B cell (primary cell): ENCODE measurements at regions not wholly inside any gene's neighbourhood (a gene's known extent, or its start where the extent isn't known, plus 50 kb on each side); places are given as distances from the start of the nearest gene placed in this dataset.

Experiments
- ATAC-seq: fragments of 200-7000 bp; cut with Tn5 transposase; one replicate; pipeline ENCODE4 v1.10.0; 2021; ENCODE audit warnings: low read depth, mild to moderate bottlenecking, moderate number of reproducible peaks, moderate library complexity
- CTCF ChIA-PET: fragments of 350-600 bp; sonication (Branson Sonifier 250); formaldehyde crosslinking; loops from one replicate; lab custom pipeline; 2021; ENCODE audit warnings: antibody characterized with exemption, inconsistent platforms; lab: Charles Lee
- POLR2A ChIA-PET: fragments of 350-600 bp; sonication (Branson Sonifier 250); formaldehyde crosslinking; loops from one replicate; lab custom pipeline; 2021; ENCODE audit warnings: antibody characterized with exemption; lab: Charles Lee
- DNase-seq: peaks from one replicate; pipeline ENCODE4 v3.0.0; 2013
- H2AFZ ChIP-seq: 2 replicates; pipeline ENCODE4 v1.6.1; 2012; ENCODE audit warnings: mild to moderate bottlenecking, low read depth, low read length; ENCODE audit not compliant: insufficient read depth, poor library complexity, severe bottlenecking
- H3K27ac ChIP-seq, 2 donors: 1 replicate in 1 of 2; 2 replicates in 1 of 2; pipeline ENCODE4 v1.5.1; 2012 to 2013; ENCODE audit warnings: low read length in 2 of 2, mild to moderate bottlenecking in 2 of 2, moderate library complexity in 1 of 2
- H3K27me3 ChIP-seq, 4 experiments: fragments of 200-600 bp in 1 of 4; sonication (generic) in 1 of 4; replicated peaks in 1 of 4; 1 replicate in 2 of 4; 2 replicates in 2 of 4; pipeline versions ENCODE4 v1.6.1 to v1.7.0; 2013 to 2016; ENCODE audit warnings: low read length in 3 of 4, mild to moderate bottlenecking in 2 of 4, mixed read lengths in 1 of 4, moderate library complexity in 1 of 4; ENCODE audit not compliant: insufficient read depth in 4 of 4, control insufficient read depth in 3 of 4; ENCODE audit errors: control extremely low read depth in 1 of 4
- H3K36me3 ChIP-seq, 2 experiments: replicated peaks in 1 of 2; 1 replicate in 1 of 2; 2 replicates in 1 of 2; pipeline versions ENCODE4 v1.6.1 to v1.7.1; 2013; ENCODE audit warnings: low read length in 1 of 2; ENCODE audit not compliant: insufficient read depth in 2 of 2, control insufficient read depth in 1 of 2; ENCODE audit errors: control extremely low read depth in 1 of 2, extremely low read depth in 1 of 2
- H3K4me1 ChIP-seq, 2 donors: fragments of 200-600 bp in 1 of 2; sonication (generic) in 1 of 2; 1 replicate in 1 of 2; 2 replicates in 1 of 2; pipeline versions ENCODE4 v1.5.1 to v1.6.1; 2013 to 2017; ENCODE audit warnings: low read length in 2 of 2; ENCODE audit not compliant: control insufficient read depth in 2 of 2, insufficient read depth in 2 of 2
- H3K4me2 ChIP-seq: replicated peaks from 2 replicates; pipeline ENCODE3; 2012; ENCODE audit warnings: mild to moderate bottlenecking, low read depth, low read length; ENCODE audit not compliant: poor library complexity, severe bottlenecking
- H3K4me3 ChIP-seq, 5 experiments: fragments of 200-600 bp in 1 of 5; sonication (generic) in 1 of 5; 1 replicate in 3 of 5; 2 replicates in 2 of 5; pipeline versions ENCODE4 v1.5.1 to v1.7.0; 2011 to 2016; ENCODE audit warnings: low read length in 4 of 5, mild to moderate bottlenecking in 4 of 5, low read depth in 2 of 5, control low read depth in 1 of 5, moderate library complexity in 1 of 5; ENCODE audit not compliant: insufficient read depth in 1 of 5; ENCODE audit errors: control extremely low read depth in 1 of 5, extremely low read depth in 1 of 5
- H3K79me2 ChIP-seq: fragments of 200-600 bp; sonication (generic); one replicate; pipeline ENCODE4 v1.6.0; 2016; ENCODE audit warnings: low read length; ENCODE audit not compliant: control insufficient read depth, insufficient read depth
- H3K9ac ChIP-seq: fragments of 200-600 bp; sonication (generic); 2 replicates; pipeline ENCODE4 v1.6.1; 2017; ENCODE audit warnings: mild to moderate bottlenecking, low read length, moderate library complexity
- H3K9me3 ChIP-seq, 3 donors: one replicate each; pipeline versions ENCODE4 v1.6.1 to v1.7.1; 2013; ENCODE audit warnings: low read length in 2 of 3; ENCODE audit not compliant: control insufficient read depth in 2 of 3, insufficient read depth in 1 of 3; ENCODE audit errors: control extremely low read depth in 1 of 3
- H4K20me1 ChIP-seq: 2 replicates; pipeline ENCODE4 v1.6.0; 2012; ENCODE audit warnings: mild to moderate bottlenecking, low read length; ENCODE audit not compliant: insufficient read depth, control insufficient read depth, poor library complexity, severe bottlenecking
- H3K27ac Mint-ChIP-seq: one replicate; pipeline ENCODE4 v1.8.0; 2021; ENCODE audit warnings: mixed read lengths
- H3K27me3 Mint-ChIP-seq: one replicate; pipeline ENCODE4 v1.8.0; 2021; ENCODE audit warnings: mixed read lengths
- H3K4me1 Mint-ChIP-seq: one replicate; pipeline ENCODE4 v1.8.0; 2021; ENCODE audit warnings: mixed read lengths
- H3K4me3 Mint-ChIP-seq: one replicate; pipeline ENCODE4 v1.8.0; 2021; ENCODE audit warnings: mixed read lengths
- H3K9me3 Mint-ChIP-seq: one replicate; pipeline ENCODE4 v1.8.0; 2022; ENCODE audit warnings: mixed read lengths; ENCODE audit not compliant: insufficient read depth
- CTCF ChIP-seq: fragments of 200-600 bp; IDR thresholded peaks from one replicate; pipeline ENCODE4 v1.8.0; 2022; ENCODE audit warnings: antibody characterized with exemption, mild to moderate bottlenecking
- EZH2 ChIP-seq: IDR thresholded peaks from 2 replicates; pipeline ENCODE4 v1.6.1; 2012; ENCODE audit warnings: borderline replicate concordance, low read depth, mild to moderate bottlenecking, moderate library complexity, low read length; ENCODE audit not compliant: insufficient read depth, poor library complexity, severe bottlenecking
- WGBS: methylation state at CpG from one replicate; pipeline ENCODE4 v1.1.5; 2013; ENCODE audit warnings: missing lambda C conversion rate; ENCODE audit not compliant: insufficient coverage; 5-methylcytosine and 5-hydroxymethylcytosine counted together
- intact Hi-C: fragments of 100-400 bp; cut with micrococcal nuclease; formaldehyde crosslinking; loops from one replicate; pipeline ENCODE4 v1.10.0; 2022

GRCh38 chr18:75506913-75507312 lies 79.4 kb upstream of the SMIM21 start:
- Histone ChIP-seq H3K4me2 (no peak overlapping the region), H3K9me3 (peaks cover 0 to 11% (median 0%) of the 10 kb centered on the region in 3 donors), H3K79me2 (no peaks in the 10 kb centered on the region), H3K36me3 (no peaks in the 10 kb centered on the region), H3K4me3 (no peak overlapping the region), H3K27ac (no peak overlapping the region), H3K27me3 (no peaks in the 10 kb centered on the region), H2AFZ (no peak overlapping the region), H3K9ac (no peak overlapping the region), H3K4me1 (no peaks in the 10 kb centered on the region), H4K20me1 (no peaks in the 10 kb centered on the region)
- ATAC-seq, result no peak
- DNase-seq, result no peak
- CTCF ChIA-PET, result no interaction called here
- no peak overlapping the region for H3K4me3 Mint-ChIP-seq
- no peaks in the 10 kb centered on the region for H3K9me3 Mint-ChIP-seq
- no peak overlapping the region for H3K27ac Mint-ChIP-seq
- WGBS, result 77% methylated on average over 6 of the region's 7 CpGs
- POLR2A ChIA-PET, result no interaction called here
- H3K4me1 Mint-ChIP-seq, result no peaks in the 10 kb centered on the region
- peaks cover 6% of the 10 kb centered on the region for H3K27me3 Mint-ChIP-seq
- TF ChIP-seq CTCF, result no peak
- TF ChIP-seq EZH2, result no peak
- intact Hi-C loops, result no loop called here

GRCh38 chr18:75504469-75504868 lies 77.0 kb upstream of the SMIM21 start:
- H3K9me3 Mint-ChIP-seq, result no peaks in the 10 kb centered on the region
- 73% methylated on average over 5 of the region's 7 CpGs for WGBS
- ChIA-PET CTCF (no interaction called here), POLR2A (no interaction called here)
- no peak overlapping the region for H3K27ac Mint-ChIP-seq
- H3K36me3 ChIP-seq, result no peaks in the 10 kb centered on the region
- H3K27ac ChIP-seq, result no peak overlapping the region
- H3K4me1 ChIP-seq, result no peaks in the 10 kb centered on the region
- no peak for DNase-seq
- no peaks in the 10 kb centered on the region for H3K79me2 ChIP-seq
- H3K27me3 Mint-ChIP-seq, result peaks cover 6% of the 10 kb centered on the region
- no peak overlapping the region for H3K4me3 ChIP-seq
- no peak for ATAC-seq
- no peaks in the 10 kb centered on the region for H3K4me1 Mint-ChIP-seq
- no peaks in the 10 kb centered on the region for H4K20me1 ChIP-seq
- no peaks in the 10 kb centered on the region for H3K9me3 ChIP-seq
- intact Hi-C loops, result no loop called here
- H3K4me3 Mint-ChIP-seq, result no peak overlapping the region
- no peaks in the 10 kb centered on the region for H3K27me3 ChIP-seq
- H3K9ac ChIP-seq, result no peak overlapping the region
- H2AFZ ChIP-seq, result no peak overlapping the region
- H3K4me2 ChIP-seq, result no peak overlapping the region
- TF ChIP-seq CTCF (no peak), EZH2 (no peak)
